Endodermal cell (in vitro differentiated cells): ENCODE measurements at regions not wholly inside any gene's neighbourhood (a gene's known extent, or its start where the extent isn't known, plus 50 kb on each side); places are given as distances from the start of the nearest gene placed in this dataset.

Experiments
- DNase-seq: peaks from one replicate; pipeline ENCODE4 v3.0.0-alpha.2; 2017
- H3K27ac ChIP-seq: 2 replicates; pipeline ENCODE4 v1.5.1; 2013; ENCODE audit warnings: mild to moderate bottlenecking, low read depth, low read length, moderate library complexity
- H3K27me3 ChIP-seq: 2 replicates; pipeline ENCODE4 v1.6.1; 2013; ENCODE audit warnings: mild to moderate bottlenecking, low read length, moderate library complexity; ENCODE audit not compliant: insufficient read depth, control insufficient read depth, poor library complexity, severe bottlenecking
- H3K36me3 ChIP-seq: 2 replicates; pipeline ENCODE4 v1.7.0; 2013; ENCODE audit warnings: mild to moderate bottlenecking, low read length, moderate library complexity; ENCODE audit not compliant: control insufficient read depth, insufficient read depth
- H3K4me1 ChIP-seq: one replicate; pipeline ENCODE4 v1.7.0; 2013; ENCODE audit warnings: low read length; ENCODE audit not compliant: control insufficient read depth, insufficient read depth
- H3K4me3 ChIP-seq: 2 replicates; pipeline ENCODE4 v1.5.1; 2013; ENCODE audit warnings: mild to moderate bottlenecking, low read length, moderate library complexity
- H3K9ac ChIP-seq: 2 replicates; pipeline ENCODE4 v1.6.1; 2013; ENCODE audit warnings: mild to moderate bottlenecking, low read length, moderate library complexity; ENCODE audit not compliant: poor library complexity, severe bottlenecking; ENCODE audit errors: extremely low read depth
- H3K9me3 ChIP-seq: 2 replicates; pipeline ENCODE4 v1.6.1; 2013; ENCODE audit warnings: mild to moderate bottlenecking, low read length, moderate library complexity; ENCODE audit not compliant: control insufficient read depth
- H3K27ac Mint-ChIP-seq: 2 replicates; pipeline ENCODE4 v1.8.0; 2020; ENCODE audit warnings: mixed read lengths
- H3K27me3 Mint-ChIP-seq: 2 replicates; pipeline ENCODE4 v1.8.0; 2021; ENCODE audit warnings: mild to moderate bottlenecking, mixed read lengths; ENCODE audit not compliant: insufficient read depth
- H3K36me3 Mint-ChIP-seq: 2 replicates; pipeline ENCODE4 v1.8.0; 2020; ENCODE audit warnings: low read depth, mixed read lengths
- H3K4me1 Mint-ChIP-seq: 2 replicates; pipeline ENCODE4 v1.8.0; 2020; ENCODE audit warnings: mixed read lengths
- H3K4me3 Mint-ChIP-seq: 2 replicates; pipeline ENCODE4 v1.8.0; 2020; ENCODE audit warnings: mild to moderate bottlenecking, moderate library complexity, mixed read lengths
- H3K9me3 Mint-ChIP-seq: 2 replicates; pipeline ENCODE4 v1.8.0; 2020; ENCODE audit warnings: mild to moderate bottlenecking, mixed read lengths
- WGBS, 2 experiments: methylation state at CpG; one replicate each; pipeline versions ENCODE4 v1.1.5 to v1.1.7; 2013; ENCODE audit warnings: missing lambda C conversion rate in 2 of 2, mixed read lengths in 1 of 2; ENCODE audit not compliant: insufficient coverage in 1 of 2, insufficient read length in 1 of 2; 5-methylcytosine and 5-hydroxymethylcytosine counted together
- TF ChIP-seq, protein P1 (sequence below): fragments of 200-600 bp; sonication (generic); conservative IDR thresholded peaks from 2 replicates; pipeline ENCODE4 v1.5.0; 2021; ENCODE audit warnings: antibody characterized with exemption, mild to moderate bottlenecking

DNA sequence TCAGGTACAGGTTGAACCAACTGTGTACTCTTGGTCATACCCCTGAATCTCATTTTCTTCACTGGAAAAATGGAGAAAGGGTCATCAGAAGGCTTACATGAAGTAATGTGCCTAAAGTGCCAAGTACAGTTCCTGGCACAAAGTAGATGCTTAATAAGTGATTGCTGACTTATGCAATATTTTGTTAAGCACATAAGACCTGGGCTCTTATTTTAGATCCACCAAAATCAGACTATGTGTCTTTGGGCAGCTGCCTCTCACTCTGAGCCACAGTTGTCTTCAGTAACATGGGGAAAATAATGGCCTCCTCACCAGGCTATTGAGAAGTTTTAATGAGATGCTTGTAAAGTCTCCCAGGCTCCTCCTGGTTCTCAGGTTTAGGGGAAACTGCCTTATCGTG is 74.3 kb upstream of the TRABD2B start:
- TF ChIP-seq, protein P1, sequence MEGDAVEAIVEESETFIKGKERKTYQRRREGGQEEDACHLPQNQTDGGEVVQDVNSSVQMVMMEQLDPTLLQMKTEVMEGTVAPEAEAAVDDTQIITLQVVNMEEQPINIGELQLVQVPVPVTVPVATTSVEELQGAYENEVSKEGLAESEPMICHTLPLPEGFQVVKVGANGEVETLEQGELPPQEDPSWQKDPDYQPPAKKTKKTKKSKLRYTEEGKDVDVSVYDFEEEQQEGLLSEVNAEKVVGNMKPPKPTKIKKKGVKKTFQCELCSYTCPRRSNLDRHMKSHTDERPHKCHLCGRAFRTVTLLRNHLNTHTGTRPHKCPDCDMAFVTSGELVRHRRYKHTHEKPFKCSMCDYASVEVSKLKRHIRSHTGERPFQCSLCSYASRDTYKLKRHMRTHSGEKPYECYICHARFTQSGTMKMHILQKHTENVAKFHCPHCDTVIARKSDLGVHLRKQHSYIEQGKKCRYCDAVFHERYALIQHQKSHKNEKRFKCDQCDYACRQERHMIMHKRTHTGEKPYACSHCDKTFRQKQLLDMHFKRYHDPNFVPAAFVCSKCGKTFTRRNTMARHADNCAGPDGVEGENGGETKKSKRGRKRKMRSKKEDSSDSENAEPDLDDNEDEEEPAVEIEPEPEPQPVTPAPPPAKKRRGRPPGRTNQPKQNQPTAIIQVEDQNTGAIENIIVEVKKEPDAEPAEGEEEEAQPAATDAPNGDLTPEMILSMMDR, result no peak
- peak; percentile 16 for DNase-seq
- WGBS, 2 experiments, result 94 to 100% methylated on average over 1 of the region's 1 CpG
- no peaks in the 10 kb centered on the region for H3K27me3 Mint-ChIP-seq
- peaks cover 11% of the 10 kb centered on the region for H3K9me3 ChIP-seq
- H3K36me3 ChIP-seq, result no peaks in the 10 kb centered on the region
- H3K27ac Mint-ChIP-seq, result no peak overlapping the region
- no peak overlapping the region for H3K27ac ChIP-seq
- H3K9me3 Mint-ChIP-seq, result peaks cover 5% of the 10 kb centered on the region
- no peaks in the 10 kb centered on the region for H3K36me3 Mint-ChIP-seq
- H3K4me3 Mint-ChIP-seq, result no peak overlapping the region
- H3K9ac ChIP-seq, result no peak overlapping the region
- H3K4me3 ChIP-seq, result no peak overlapping the region
- no peaks in the 10 kb centered on the region for H3K27me3 ChIP-seq
- H3K4me1 Mint-ChIP-seq, result peaks cover 56% of the 10 kb centered on the region
- peaks cover 13% of the 10 kb centered on the region for H3K4me1 ChIP-seq

DNA sequence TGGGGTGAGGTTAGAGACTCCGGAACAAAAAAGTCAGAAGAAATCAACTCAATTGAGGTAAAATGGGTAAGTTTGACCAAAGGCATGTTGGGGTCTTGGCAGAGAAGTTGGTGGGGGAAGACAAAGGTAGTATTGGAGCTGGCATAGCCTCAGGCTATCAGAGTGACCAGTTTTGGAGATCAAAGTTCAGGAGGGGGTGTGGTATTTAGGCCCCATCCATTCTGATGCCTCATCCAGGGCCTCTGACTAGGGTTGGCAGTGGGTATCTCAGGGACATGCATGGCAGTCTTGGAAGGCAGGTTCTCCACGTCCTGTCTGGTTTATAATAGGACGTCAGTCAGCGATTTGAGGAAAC is 73.2 kb upstream of the TRABD2B start:
- no peak overlapping the region for H3K27ac ChIP-seq
- Mint-ChIP-seq H3K4me1 (peaks cover 62% of the 10 kb centered on the region), H3K27me3 (no peaks in the 10 kb centered on the region), H3K27ac (no peak overlapping the region), H3K9me3 (peaks cover 4% of the 10 kb centered on the region), H3K4me3 (no peak overlapping the region), H3K36me3 (no peaks in the 10 kb centered on the region)
- no peak overlapping the region for H3K4me3 ChIP-seq
- DNase-seq, result peak; percentile 4
- TF ChIP-seq, protein P1, result no peak
- H3K36me3 ChIP-seq, result no peaks in the 10 kb centered on the region
- H3K9ac ChIP-seq, result no peak overlapping the region
- no peaks in the 10 kb centered on the region for H3K27me3 ChIP-seq
- 93% methylated on average over 4 of the region's 4 CpGs for WGBS, 2 experiments
- H3K4me1 ChIP-seq, result peaks cover 15% of the 10 kb centered on the region
- peaks cover 8% of the 10 kb centered on the region for H3K9me3 ChIP-seq

DNA sequence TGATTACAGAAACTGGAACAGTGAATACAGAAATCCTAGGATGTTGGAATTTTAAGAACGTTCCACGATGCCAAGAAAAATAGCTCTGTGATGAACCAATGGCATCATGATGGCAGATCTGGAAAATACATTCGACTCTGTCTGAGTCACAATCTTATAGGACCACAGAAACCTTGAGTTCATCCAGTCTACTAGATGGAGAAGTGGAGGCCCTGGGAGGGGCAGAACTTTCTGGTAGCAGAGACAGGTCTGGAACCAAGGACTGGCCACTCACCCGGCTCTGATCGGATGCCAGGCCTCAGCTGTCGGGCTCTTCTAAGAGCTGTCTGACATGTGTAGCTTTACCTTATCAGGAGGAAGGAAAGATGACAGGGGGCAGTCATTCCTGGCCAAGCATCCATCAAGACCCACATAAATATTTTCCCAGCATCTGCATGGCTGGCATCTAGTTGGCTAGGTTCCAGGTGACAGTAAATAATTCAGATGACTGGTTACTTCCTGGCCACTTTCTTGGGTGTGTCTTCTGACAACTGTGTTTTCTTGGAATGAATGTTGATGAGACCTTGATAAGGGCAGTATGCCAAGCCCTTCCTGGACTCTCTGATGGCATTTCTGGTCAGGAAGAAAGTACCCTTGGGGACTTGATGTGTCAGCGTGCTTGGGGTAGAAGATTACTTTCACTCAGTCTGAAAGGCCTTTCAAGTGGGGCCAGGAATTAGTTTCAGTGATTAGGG is 72.6 kb upstream of the TRABD2B start:
- DNase-seq, result peak; percentile 20
- Mint-ChIP-seq H3K36me3 (no peaks in the 10 kb centered on the region), H3K4me1 (peaks cover 62% of the 10 kb centered on the region), H3K27ac (no peak overlapping the region), H3K4me3 (no peak overlapping the region), H3K27me3 (no peaks in the 10 kb centered on the region), H3K9me3 (peaks cover 3% of the 10 kb centered on the region)
- no peak overlapping the region for H3K27ac ChIP-seq
- H3K9me3 ChIP-seq, result peaks cover 3% of the 10 kb centered on the region
- no peaks in the 10 kb centered on the region for H3K36me3 ChIP-seq
- WGBS, 2 experiments, result 96% methylated on average over 6 to 7 of the region's 7 CpGs
- TF ChIP-seq, protein P1, result no peak
- H3K27me3 ChIP-seq, result no peaks in the 10 kb centered on the region
- H3K4me1 ChIP-seq, result peaks cover 15% of the 10 kb centered on the region
- no peak overlapping the region for H3K4me3 ChIP-seq
- H3K9ac ChIP-seq, result no peak overlapping the region
